ENCODE measurements at regions not wholly inside any gene's neighbourhood (a gene's known extent, or its start where the extent isn't known, plus 50 kb on each side); places are given as distances from the start of the nearest gene placed in this dataset.

DNA sequence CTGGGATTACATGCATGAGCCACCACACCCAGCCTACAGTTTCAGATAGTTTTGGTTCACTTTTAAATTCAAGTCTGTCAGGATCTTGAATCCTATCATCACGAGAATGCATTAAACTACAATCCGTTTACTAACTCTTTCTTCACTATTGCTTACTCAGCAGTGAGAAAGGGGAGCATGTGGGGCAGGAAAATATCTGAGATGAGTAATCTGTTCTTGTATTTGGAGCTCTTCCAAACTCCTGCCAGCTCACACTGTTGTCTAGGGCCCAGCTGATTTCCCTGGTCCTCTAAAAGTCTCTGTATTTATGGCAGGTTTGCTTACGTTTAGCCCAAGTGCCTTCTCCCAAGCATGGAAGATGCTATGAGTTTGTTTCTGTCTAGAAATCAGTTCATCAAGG, 152.2 kb downstream of the FGF18 start:
- no peaks in the 10 kb centered on the region for H3K27me3 ChIP-seq (ENCODE audit: low read length)
- H2AFZ ChIP-seq (ENCODE audit: low read depth, low read length, severe bottlenecking): no peak overlapping the region
- H3K9me2 ChIP-seq (replicated peaks; ENCODE audit: insufficient read depth, low read length): no peaks in the 10 kb centered on the region
- no peak overlapping the region for H3K9ac ChIP-seq (ENCODE audit: low read length)
- H3F3A ChIP-seq (ENCODE audit: insufficient read depth): no peaks in the 10 kb centered on the region
- no peak overlapping the region for H3K4me3 ChIP-seq (ENCODE audit: insufficient read depth, low read length, poor library complexity, severe bottlenecking)
- no peak overlapping the region for H3K27ac ChIP-seq (ENCODE audit: low read depth, low read length)
- no peaks in the 10 kb centered on the region for H3K9me3 ChIP-seq (ENCODE audit: insufficient read depth, low read length)
- TF ChIP-seq CTCF (IDR thresholded peaks at IDR 0.05; ENCODE audit: insufficient read depth, low read length, poor library complexity, severe bottlenecking) (no peak), EZH2phosphoT487 (conservative IDR thresholded peaks at IDR 0.05; ENCODE audit: low read length) (no peak)
- no peaks in the 10 kb centered on the region for H3K36me3 ChIP-seq (ENCODE audit: low read length)
- H3K4me2 ChIP-seq (ENCODE audit: low read depth, low read length, poor library complexity, severe bottlenecking): no peak overlapping the region
- H3K79me2 ChIP-seq (ENCODE audit: insufficient read depth, low read length): no peaks in the 10 kb centered on the region
- H4K20me1 ChIP-seq (ENCODE audit: low read depth, low read length): no peaks in the 10 kb centered on the region

DNA sequence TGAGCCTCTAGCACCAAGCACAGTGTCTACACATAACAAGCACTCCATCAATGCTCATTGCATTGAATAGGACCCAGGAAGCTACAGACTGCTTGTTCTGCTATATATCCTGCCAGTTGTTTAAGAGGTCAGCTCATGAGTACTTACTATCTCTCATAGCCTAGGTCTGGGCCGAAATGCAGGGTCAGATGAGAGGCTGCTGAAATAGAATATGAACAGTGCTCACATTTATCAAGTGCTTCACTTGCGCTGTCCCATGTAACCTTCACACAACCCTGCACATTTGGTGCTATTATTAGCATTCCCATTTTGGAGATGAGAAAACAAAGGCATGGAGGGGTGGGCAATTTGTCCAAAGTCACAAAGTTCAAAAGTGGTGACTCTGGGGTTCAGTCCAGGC, 153.6 kb downstream of the FGF18 start:
- no peak overlapping the region for H3K4me3 ChIP-seq (ENCODE audit: insufficient read depth, low read length, poor library complexity, severe bottlenecking)
- no peaks in the 10 kb centered on the region for H3F3A ChIP-seq (ENCODE audit: insufficient read depth)
- TF ChIP-seq EZH2phosphoT487 (conservative IDR thresholded peaks at IDR 0.05; ENCODE audit: low read length): no peak

DNA sequence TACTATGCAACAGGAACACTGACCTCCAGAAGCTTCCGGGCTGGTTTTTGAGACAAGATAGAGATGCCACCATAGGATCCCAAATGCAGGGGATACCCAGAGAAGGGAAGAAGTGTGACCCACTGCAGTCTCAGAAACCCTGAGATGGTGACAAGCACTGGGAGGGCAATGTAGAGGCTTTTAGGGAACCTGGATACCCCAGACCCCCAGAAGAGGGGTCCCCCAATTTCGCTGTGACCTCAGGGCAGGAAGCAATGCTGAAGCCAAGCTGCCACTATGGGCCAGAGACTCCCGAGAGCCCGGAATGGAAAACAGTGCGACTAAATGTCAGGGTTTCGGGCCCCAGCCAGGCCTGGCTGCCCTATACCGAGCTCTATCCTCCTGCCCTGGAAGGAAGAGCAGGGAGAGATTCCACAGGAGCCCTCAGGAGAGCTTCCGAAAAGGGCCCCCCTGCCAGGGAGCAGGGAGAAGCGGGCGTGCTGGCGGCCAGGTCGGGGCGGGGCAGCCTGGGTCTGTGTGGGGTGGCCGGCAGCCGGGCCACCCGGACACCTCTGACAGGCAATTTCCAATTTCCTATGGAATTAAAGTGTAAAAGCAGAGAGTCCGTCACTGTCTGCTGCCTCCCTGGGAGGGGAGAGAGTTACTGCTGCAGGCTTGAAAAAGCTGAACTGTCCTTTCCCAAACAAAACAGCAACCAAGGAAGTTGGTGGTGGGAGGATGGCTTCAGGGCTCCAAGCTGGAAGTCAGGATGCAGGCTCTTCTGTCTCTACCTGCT, 154.2 kb downstream of the FGF18 start:
- no peaks in the 10 kb centered on the region for H3K9me3 ChIP-seq (ENCODE audit: insufficient read depth, low read length)
- no peaks in the 10 kb centered on the region for H3K79me2 ChIP-seq (ENCODE audit: insufficient read depth, low read length)
- H3F3A ChIP-seq (ENCODE audit: insufficient read depth): no peaks in the 10 kb centered on the region
- H3K9ac ChIP-seq (ENCODE audit: low read length): no peak overlapping the region
- H3K27ac ChIP-seq (ENCODE audit: low read depth, low read length): no peak overlapping the region
- H3K9me2 ChIP-seq (replicated peaks; ENCODE audit: insufficient read depth, low read length): no peaks in the 10 kb centered on the region
- H3K27me3 ChIP-seq (ENCODE audit: low read length): no peaks in the 10 kb centered on the region
- H2AFZ ChIP-seq (ENCODE audit: low read depth, low read length, severe bottlenecking): no peak overlapping the region
- TF ChIP-seq CTCF (IDR thresholded peaks at IDR 0.05; ENCODE audit: insufficient read depth, low read length, poor library complexity, severe bottlenecking): no peak
- TF ChIP-seq EZH2phosphoT487 (conservative IDR thresholded peaks at IDR 0.05; ENCODE audit: low read length): no peak
- no peaks in the 10 kb centered on the region for H3K36me3 ChIP-seq (ENCODE audit: low read length)
- H3K4me2 ChIP-seq (ENCODE audit: low read depth, low read length, poor library complexity, severe bottlenecking): no peak overlapping the region
- no peaks in the 10 kb centered on the region for H4K20me1 ChIP-seq (ENCODE audit: low read depth, low read length)
- H3K4me3 ChIP-seq (ENCODE audit: insufficient read depth, low read length, poor library complexity, severe bottlenecking): no peak overlapping the region

More for the DNA sequence above, 153.6 kb downstream of the FGF18 start:
- Histone ChIP-seq H4K20me1 (ENCODE audit: low read depth, low read length) (no peaks in the 10 kb centered on the region), H3K79me2 (ENCODE audit: insufficient read depth, low read length) (no peaks in the 10 kb centered on the region), H3K9me2 (replicated peaks; ENCODE audit: insufficient read depth, low read length) (no peaks in the 10 kb centered on the region), H3K4me2 (ENCODE audit: low read depth, low read length, poor library complexity, severe bottlenecking) (no peak overlapping the region), H3K9me3 (ENCODE audit: insufficient read depth, low read length) (no peaks in the 10 kb centered on the region), H3K27ac (ENCODE audit: low read depth, low read length) (no peak overlapping the region), H2AFZ (ENCODE audit: low read depth, low read length, severe bottlenecking) (no peak overlapping the region), H3K27me3 (ENCODE audit: low read length) (no peaks in the 10 kb centered on the region), H3K9ac (ENCODE audit: low read length) (no peak overlapping the region), H3K36me3 (ENCODE audit: low read length) (no peaks in the 10 kb centered on the region)

GRCh38 chr5:171574376-171574775, 154.9 kb downstream of the FGF18 start:
- H3K27ac ChIP-seq (ENCODE audit: low read depth, low read length): no peak overlapping the region
- no peak overlapping the region for H3K4me3 ChIP-seq (ENCODE audit: insufficient read depth, low read length, poor library complexity, severe bottlenecking)
- H3F3A ChIP-seq (ENCODE audit: insufficient read depth): no peaks in the 10 kb centered on the region
- H3K9ac ChIP-seq (ENCODE audit: low read length): no peak overlapping the region
- no peak overlapping the region for H3K4me2 ChIP-seq (ENCODE audit: low read depth, low read length, poor library complexity, severe bottlenecking)
- no peaks in the 10 kb centered on the region for H3K9me3 ChIP-seq (ENCODE audit: insufficient read depth, low read length)
- H3K79me2 ChIP-seq (ENCODE audit: insufficient read depth, low read length): no peaks in the 10 kb centered on the region
- TF ChIP-seq EZH2phosphoT487 (conservative IDR thresholded peaks at IDR 0.05; ENCODE audit: low read length) (no peak), CTCF (IDR thresholded peaks at IDR 0.05; ENCODE audit: insufficient read depth, low read length, poor library complexity, severe bottlenecking) (no peak)
- no peak overlapping the region for H2AFZ ChIP-seq (ENCODE audit: low read depth, low read length, severe bottlenecking)
- no peaks in the 10 kb centered on the region for H4K20me1 ChIP-seq (ENCODE audit: low read depth, low read length)
- H3K9me2 ChIP-seq (replicated peaks; ENCODE audit: insufficient read depth, low read length): no peaks in the 10 kb centered on the region
- no peaks in the 10 kb centered on the region for H3K36me3 ChIP-seq (ENCODE audit: low read length)
- no peaks in the 10 kb centered on the region for H3K27me3 ChIP-seq (ENCODE audit: low read length)
